Thyroid gland (tissue), 4 donors: ENCODE measurements at regions not wholly inside any gene's neighbourhood (a gene's known extent, or its start where the extent isn't known, plus 50 kb on each side); places are given as distances from the start of the nearest gene placed in this dataset.

Source experiments
- DNase-seq, 2 donors: peaks; one replicate each; pipeline ENCODE4 v3.0.0-alpha.2; 2019
- H3K27ac ChIP-seq, 3 donors: fragments of 200-600 bp; sonication (generic); 1 replicate in 2 of 3; 2 replicates in 1 of 3; pipeline ENCODE4 v1.5.1; 2016 to 2019; ENCODE audit warnings: mild to moderate bottlenecking in 1 of 3, moderate library complexity in 1 of 3
- H3K27me3 ChIP-seq: fragments of 200-600 bp; sonication (generic); one replicate; pipeline ENCODE4 v1.5.1; 2019
- H3K36me3 ChIP-seq, 2 donors: fragments of 200-600 bp; sonication (generic); one replicate each; pipeline ENCODE4 v1.5.1; 2016 to 2019
- H3K4me1 ChIP-seq, 2 donors: fragments of 200-600 bp; sonication (generic); one replicate each; pipeline ENCODE4 v1.5.1; 2017 to 2019
- H3K4me3 ChIP-seq, 3 donors: fragments of 200-600 bp; sonication (generic); replicated peaks in 1 of 3; 1 replicate in 2 of 3; 2 replicates in 1 of 3; pipeline ENCODE4 v1.5.1; 2016; ENCODE audit warnings: mild to moderate bottlenecking in 1 of 3
- H3K9me3 ChIP-seq: fragments of 200-600 bp; sonication (generic); one replicate; pipeline ENCODE4 v1.5.1; 2017
- POLR2A ChIP-seq, 2 donors: fragments of 450-650 bp; IDR thresholded peaks; one replicate each; pipeline ENCODE4 v1.6.1; 2017; ENCODE audit warnings: antibody characterized with exemption in 2 of 2, mild to moderate bottlenecking in 2 of 2, moderate library complexity in 1 of 2
- WGBS, 2 donors: methylation state at CpG; one replicate each; pipeline ENCODE4 v1.1.5; 2017; 5-methylcytosine and 5-hydroxymethylcytosine counted together
- intact Hi-C: fragments of 100-400 bp; cut with DNase I; formaldehyde crosslinking; loops from one replicate; pipeline ENCODE4 v1.15.1; 2023
- TF ChIP-seq, protein P1 (sequence below), 6 experiments: fragments of 200-600 bp in 3 of 6; fragments of 450-650 bp in 3 of 6; sonication (generic) in 3 of 6; IDR thresholded peaks; one replicate each; pipeline ENCODE4 v1.5.1; 2016 to 2019; ENCODE audit warnings: antibody characterized with exemption in 6 of 6, mild to moderate bottlenecking in 2 of 6, inconsistent platforms in 1 of 6, moderate library complexity in 1 of 6

DNA sequence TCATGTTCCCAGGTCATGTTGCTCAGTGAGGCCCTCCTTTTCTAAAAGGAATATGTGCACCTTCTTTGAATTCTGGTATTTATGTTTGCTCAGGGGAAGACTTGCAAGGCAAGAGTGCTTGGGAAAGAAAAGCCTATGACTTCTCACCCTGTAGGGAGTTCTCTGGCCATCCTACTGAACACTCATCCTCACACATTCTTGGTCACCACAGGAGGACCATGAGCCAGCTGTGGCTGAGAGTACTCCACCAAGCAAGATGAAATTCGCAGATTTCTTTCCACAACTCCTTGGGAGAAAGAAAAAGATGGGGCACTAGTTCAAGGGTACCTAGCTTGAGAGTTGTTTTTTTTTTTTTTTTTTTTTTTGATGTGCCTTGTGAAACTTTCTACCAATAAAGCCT, 179.6 kb downstream of the FZD1 start:
- no peak for DNase-seq
- Histone ChIP-seq H3K4me1 (no peaks in the 10 kb centered on the region), H3K27ac (no peak overlapping the region), H3K36me3 (no peaks in the 10 kb centered on the region), H3K9me3 (no peaks in the 10 kb centered on the region), H3K4me3 (no peak overlapping the region), H3K27me3 (no peaks in the 10 kb centered on the region)
- TF ChIP-seq POLR2A (IDR thresholded peaks at IDR 0.05), result no peak
- TF ChIP-seq, protein P1, sequence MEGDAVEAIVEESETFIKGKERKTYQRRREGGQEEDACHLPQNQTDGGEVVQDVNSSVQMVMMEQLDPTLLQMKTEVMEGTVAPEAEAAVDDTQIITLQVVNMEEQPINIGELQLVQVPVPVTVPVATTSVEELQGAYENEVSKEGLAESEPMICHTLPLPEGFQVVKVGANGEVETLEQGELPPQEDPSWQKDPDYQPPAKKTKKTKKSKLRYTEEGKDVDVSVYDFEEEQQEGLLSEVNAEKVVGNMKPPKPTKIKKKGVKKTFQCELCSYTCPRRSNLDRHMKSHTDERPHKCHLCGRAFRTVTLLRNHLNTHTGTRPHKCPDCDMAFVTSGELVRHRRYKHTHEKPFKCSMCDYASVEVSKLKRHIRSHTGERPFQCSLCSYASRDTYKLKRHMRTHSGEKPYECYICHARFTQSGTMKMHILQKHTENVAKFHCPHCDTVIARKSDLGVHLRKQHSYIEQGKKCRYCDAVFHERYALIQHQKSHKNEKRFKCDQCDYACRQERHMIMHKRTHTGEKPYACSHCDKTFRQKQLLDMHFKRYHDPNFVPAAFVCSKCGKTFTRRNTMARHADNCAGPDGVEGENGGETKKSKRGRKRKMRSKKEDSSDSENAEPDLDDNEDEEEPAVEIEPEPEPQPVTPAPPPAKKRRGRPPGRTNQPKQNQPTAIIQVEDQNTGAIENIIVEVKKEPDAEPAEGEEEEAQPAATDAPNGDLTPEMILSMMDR (IDR thresholded peaks at IDR 0.05), result no peak
- intact Hi-C loops, result no loop called here
- 90 to 92% methylated on average over 1 of the region's 1 CpG for WGBS, 2 donors

DNA sequence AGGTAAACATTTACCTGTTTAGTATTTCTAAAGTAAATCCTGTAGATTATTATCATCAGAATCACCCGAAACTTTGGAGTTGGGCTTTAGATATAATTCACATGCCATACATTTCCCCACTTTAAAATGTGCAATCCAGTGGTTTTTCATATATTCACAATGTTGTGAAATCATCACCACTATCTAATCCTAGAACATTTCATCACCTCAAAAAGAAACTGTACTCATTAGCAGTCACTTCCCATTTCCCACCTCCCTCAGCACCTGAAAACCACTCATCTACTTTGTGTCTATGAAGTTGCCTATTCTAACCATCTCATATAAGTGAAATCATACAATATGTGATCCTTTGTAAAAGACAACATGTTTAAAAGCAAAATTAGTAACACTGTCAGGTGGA, 182.6 kb downstream of the FZD1 start:
- 84 to 96% methylated on average over 1 of the region's 1 CpG for WGBS, 2 donors

DNA sequence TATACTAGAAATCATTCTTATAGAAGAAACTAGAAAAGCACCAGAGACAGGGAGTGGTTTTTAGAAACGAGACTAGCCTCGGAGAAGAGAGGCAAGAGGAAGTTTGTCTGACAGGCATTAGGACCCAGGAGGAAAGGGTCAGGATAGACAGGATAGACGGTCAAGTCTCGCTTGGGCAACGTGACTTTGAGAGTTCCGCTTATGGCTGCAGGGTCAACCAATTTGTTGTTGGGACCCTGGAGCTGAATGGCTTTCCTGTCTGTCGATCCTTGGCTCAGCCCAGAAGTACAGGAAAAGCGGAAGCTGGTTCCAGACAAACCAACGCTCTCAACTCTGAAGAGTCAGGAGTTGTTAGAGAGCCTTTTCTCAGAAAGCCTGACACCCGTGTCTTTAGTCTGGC, 191.2 kb downstream of the FZD1 start:
- TF ChIP-seq POLR2A (IDR thresholded peaks at IDR 0.05), result no peak
- TF ChIP-seq, protein P1 (IDR thresholded peaks at IDR 0.05), result no peak
- no peak for DNase-seq
- H3K27ac ChIP-seq, result no peak overlapping the region
- no peak overlapping the region for H3K4me3 ChIP-seq
- WGBS, 2 donors, result 89 to 91% methylated on average over 10 of the region's 10 CpGs
- H3K9me3 ChIP-seq, result no peaks in the 10 kb centered on the region
- peaks cover 0 to 5% of the 10 kb centered on the region in 2 donors for H3K4me1 ChIP-seq
- no peaks in the 10 kb centered on the region for H3K27me3 ChIP-seq
- intact Hi-C loops, result no loop called here
- H3K36me3 ChIP-seq, result no peaks in the 10 kb centered on the region

More for the DNA sequence above, 182.6 kb downstream of the FZD1 start:
- Histone ChIP-seq H3K27ac (no peak overlapping the region), H3K36me3 (no peaks in the 10 kb centered on the region), H3K4me1 (no peaks in the 10 kb centered on the region), H3K4me3 (no peak overlapping the region), H3K9me3 (no peaks in the 10 kb centered on the region), H3K27me3 (no peaks in the 10 kb centered on the region)
- TF ChIP-seq, protein P1 (IDR thresholded peaks at IDR 0.05), result no peak
- no peak for TF ChIP-seq POLR2A (IDR thresholded peaks at IDR 0.05)
- intact Hi-C loops, result no loop called here
- DNase-seq, result no peak

DNA sequence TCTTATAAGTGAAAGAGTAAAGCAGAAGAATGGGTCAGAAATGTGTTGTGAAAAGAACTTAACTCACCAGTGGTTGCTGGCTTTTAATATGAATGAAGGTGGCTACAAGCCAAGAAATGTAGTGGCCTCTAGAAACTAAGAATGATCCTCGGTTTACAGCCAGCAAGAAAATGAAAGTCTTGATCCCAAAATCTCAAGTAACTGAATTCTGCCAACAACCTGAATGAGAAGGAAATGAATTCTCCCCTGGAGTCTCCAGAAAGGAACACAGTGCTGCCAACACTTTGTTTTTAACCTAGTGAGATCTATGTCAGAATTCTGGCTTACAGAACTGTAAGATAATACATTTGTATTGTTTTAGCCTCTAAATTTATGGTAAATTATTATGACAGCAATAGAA, 193.0 kb downstream of the FZD1 start:
- TF ChIP-seq, protein P1 (IDR thresholded peaks at IDR 0.05), result no peak
- TF ChIP-seq POLR2A (IDR thresholded peaks at IDR 0.05), result no peak
- intact Hi-C loops, result no loop called here
- Histone ChIP-seq H3K9me3 (no peaks in the 10 kb centered on the region), H3K36me3 (no peaks in the 10 kb centered on the region), H3K27me3 (no peaks in the 10 kb centered on the region), H3K4me3 (no peak overlapping the region), H3K4me1 (peaks cover 8 to 9% of the 10 kb centered on the region in 2 donors), H3K27ac (no peak overlapping the region)
- DNase-seq, result no peak
- 18 to 27% methylated on average over 1 of the region's 1 CpG for WGBS, 2 donors

DNA sequence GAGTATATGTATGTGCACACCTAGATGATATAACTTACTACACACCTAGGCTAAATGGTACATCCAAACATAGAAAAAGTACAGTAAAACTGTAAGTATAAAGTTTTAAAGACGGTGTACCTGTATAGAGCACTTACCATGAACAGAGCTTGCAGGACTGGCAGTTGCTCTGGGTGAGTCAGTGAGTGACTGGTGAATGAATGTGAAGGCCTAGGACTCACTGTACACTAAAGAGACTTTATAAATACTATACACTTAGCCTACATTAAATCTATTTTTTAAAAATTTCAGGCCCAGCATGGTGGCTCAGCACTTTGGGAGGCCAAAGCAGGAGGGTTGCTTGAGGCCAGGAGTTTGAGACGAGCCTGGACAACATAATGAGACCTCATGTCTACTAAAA, 195.3 kb downstream of the FZD1 start:
- no peaks in the 10 kb centered on the region for H3K9me3 ChIP-seq
- no peaks in the 10 kb centered on the region for H3K27me3 ChIP-seq
- 95 to 98% methylated on average over 2 of the region's 2 CpGs for WGBS, 2 donors
- no peaks in the 10 kb centered on the region for H3K36me3 ChIP-seq
- no peak overlapping the region for H3K4me3 ChIP-seq
- H3K27ac ChIP-seq, result peak overlapping the region in 1 of 3 donors; percentile 31
- H3K4me1 ChIP-seq, result peaks cover 8 to 9% of the 10 kb centered on the region in 2 donors
- no peak for TF ChIP-seq POLR2A (IDR thresholded peaks at IDR 0.05)
- intact Hi-C loops, result no loop called here
- no peak for DNase-seq

DNA sequence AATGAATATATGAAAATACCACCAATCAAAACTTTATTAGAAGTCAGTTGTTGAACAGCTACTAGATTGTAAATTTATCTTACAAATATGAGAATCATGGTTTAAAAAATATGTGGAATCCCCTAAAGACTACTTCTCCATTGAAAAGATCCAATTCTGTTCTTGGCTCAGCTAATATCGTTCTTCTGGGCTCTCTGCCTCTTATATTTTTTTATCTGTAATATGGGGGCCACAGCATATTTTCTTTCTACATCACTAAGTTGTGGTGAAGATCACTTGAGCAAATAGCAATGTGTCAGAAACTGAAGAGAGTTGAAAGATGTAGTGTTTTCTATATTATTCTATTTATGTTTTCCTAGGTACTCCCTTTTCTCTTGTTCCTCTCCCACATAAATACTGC, 198.1 kb downstream of the FZD1 start:
- 67 to 70% methylated on average over 1 of the region's 1 CpG for WGBS, 2 donors
- TF ChIP-seq POLR2A (IDR thresholded peaks at IDR 0.05), result no peak
- TF ChIP-seq, protein P1 (IDR thresholded peaks at IDR 0.05), result no peak
- H3K27me3 ChIP-seq, result no peaks in the 10 kb centered on the region
- H3K4me3 ChIP-seq, result no peak overlapping the region
- peak overlapping the region in 1 of 3 donors; percentile 31 for H3K27ac ChIP-seq
- H3K36me3 ChIP-seq, result no peaks in the 10 kb centered on the region
- intact Hi-C loops, result no loop called here
- H3K4me1 ChIP-seq, result peaks cover 8 to 9% of the 10 kb centered on the region in 2 donors
- H3K9me3 ChIP-seq, result no peaks in the 10 kb centered on the region
- DNase-seq, result no peak
